HT-29 (cell line): ENCODE measurements at regions not wholly inside any gene's neighbourhood (a gene's known extent, or its start where the extent isn't known, plus 50 kb on each side); places are given as distances from the start of the nearest gene placed in this dataset.
"Not testable (repeated sequence)": the region's sequence is repeated elsewhere in the genome, so short reads cannot be mapped to it uniquely, and the experiment has no call there.

Experiments
- DNase-seq: peaks from one replicate; pipeline ENCODE4 v3.0.0-alpha.2; 2015; ENCODE audit warnings: low spot score

DNA sequence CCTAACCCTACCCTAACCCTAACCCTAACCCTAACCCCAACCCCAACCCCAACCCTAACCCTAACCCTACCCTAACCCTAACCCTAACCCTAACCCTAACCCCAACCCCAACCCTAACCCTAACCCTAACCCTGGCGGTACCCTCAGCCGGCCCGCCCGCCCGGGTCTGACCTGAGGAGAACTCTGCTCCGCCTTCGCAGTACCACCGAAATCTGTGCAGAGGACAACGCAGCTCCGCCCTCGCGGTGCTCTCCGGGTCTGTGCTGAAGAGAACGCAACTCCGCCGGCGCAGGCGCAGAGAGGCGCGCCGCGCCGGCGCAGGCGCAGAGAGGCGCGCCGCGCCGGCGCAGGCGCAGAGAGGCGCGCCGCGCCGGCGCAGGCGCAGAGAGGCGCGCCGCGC, 56.1 kb upstream of the IQSEC3 start:
- DNase-seq: not testable (repeated sequence)

GRCh38 chr12:10879-11812, 55.4 kb upstream of the IQSEC3 start:
- DNase-seq: not testable (repeated sequence)

- not testable (repeated sequence) for DNase-seq
These were observed 54.3 kb upstream of the IQSEC3 start for GRCh38 chr12:12306-12705.

GRCh38 chr12:12725-13640, 53.6 kb upstream of the IQSEC3 start:
- peak; percentile 31 for DNase-seq

- peak; percentile 89 for DNase-seq
These were observed 52.7 kb upstream of the IQSEC3 start for GRCh38 chr12:13841-14240.

GRCh38 chr12:14696-15095, 51.9 kb upstream of the IQSEC3 start:
- not testable (repeated sequence) for DNase-seq

GRCh38 chr12:15381-15780, 51.2 kb upstream of the IQSEC3 start:
- DNase-seq: not testable (repeated sequence)

DNA sequence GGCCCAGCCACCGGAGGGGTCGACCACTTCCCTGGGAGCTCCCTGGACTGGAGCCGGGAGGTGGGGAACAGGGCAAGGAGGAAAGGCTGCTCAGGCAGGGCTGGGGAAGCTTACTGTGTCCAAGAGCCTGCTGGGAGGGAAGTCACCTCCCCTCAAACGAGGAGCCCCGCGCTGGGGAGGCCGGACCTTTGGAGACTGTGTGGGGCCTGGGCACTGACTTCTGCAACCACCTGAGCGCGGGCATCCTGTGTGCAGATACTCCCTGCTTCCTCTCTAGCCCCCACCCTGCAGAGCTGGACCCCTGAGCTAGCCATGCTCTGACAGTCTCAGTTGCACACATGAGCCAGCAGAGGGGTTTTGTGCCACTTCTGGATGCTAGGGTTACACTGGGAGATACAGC, 50.5 kb upstream of the IQSEC3 start:
- not testable (repeated sequence) for DNase-seq

- DNase-seq: not testable (repeated sequence)
These were observed 50.0 kb upstream of the IQSEC3 start for GRCh38 chr12:16541-16940.
